K562 (cell line): ENCODE measurements at regions not wholly inside any gene's neighbourhood (a gene's known extent, or its start where the extent isn't known, plus 50 kb on each side); places are given as distances from the start of the nearest gene placed in this dataset.

Experiments used
- ATAC-seq: fragments of 200-7000 bp; cut with Tn5 transposase; 3 replicates; pipeline ENCODE4 v1.9.1; 2020; ENCODE audit warnings: moderate library complexity
- BruUV-seq: library from RNA; stranded (reverse); fragments of 400-500 nt; replicated peaks from 2 replicates; lab custom pipeline; 2021; lab: Mats Ljungman, UMichigan
- CTCF ChIA-PET: fragments of 300-600 bp; formaldehyde crosslinking; extraction: SDS; loops from one replicate; lab custom pipeline; 2021; ENCODE audit warnings: low intra/inter-chr PET ratio; lab: Yijun Ruan, JAX
- POLR2A ChIA-PET: fragments of 300-600, 350-650 bp; sonication (Branson Sonifier 250); formaldehyde crosslinking; extraction: SDS; loops from one replicate; lab custom pipeline; 2021; ENCODE audit warnings: antibody characterized with exemption, inconsistent platforms; lab: Yijun Ruan, JAX
- DNase-seq, 4 experiments: peaks; one replicate each; pipeline versions ENCODE4 v3.0.0 to v3.0.0-alpha.2; 2011 to 2018; ENCODE audit warnings: low spot score in 3 of 4, mixed read lengths in 3 of 4; ENCODE audit errors: extremely low read depth in 1 of 4
- FAIRE-seq: peaks from 2 replicates; lab custom pipeline; 2011; peaks lifted over from hg19 to GRCh38; lab: Jason Lieb, UNC
- H2AFZ ChIP-seq: 2 replicates; pipeline ENCODE4 v1.6.0; 2011; ENCODE audit warnings: low read depth, low read length, control low read depth, inconsistent platforms
- H3K27ac ChIP-seq: fragments of 200-600 bp; 3 replicates; pipeline ENCODE4 v1.8.0; 2011; ENCODE audit warnings: low read depth, mild to moderate bottlenecking, control low read depth, inconsistent platforms, low read length, moderate library complexity, mixed read lengths; ENCODE audit errors: extremely low read depth
- H3K27me3 ChIP-seq, 2 experiments: fragments of 300-600 bp in 1 of 2; 2 replicates in 1 of 2; 3 replicates in 1 of 2; pipeline versions ENCODE4 v1.6.0 to v1.8.0; 2011; ENCODE audit warnings: inconsistent platforms in 2 of 2, low read length in 2 of 2, mild to moderate bottlenecking in 1 of 2, mixed read lengths in 1 of 2, moderate library complexity in 1 of 2; ENCODE audit not compliant: control insufficient read depth in 2 of 2, insufficient read depth in 2 of 2
- H3K36me3 ChIP-seq: fragments of 300-600 bp; 3 replicates; pipeline ENCODE4 v1.8.0; 2011; ENCODE audit warnings: mild to moderate bottlenecking, low read length, inconsistent platforms; ENCODE audit not compliant: control insufficient read depth, insufficient read depth
- H3K4me1 ChIP-seq, 2 experiments: fragments of 200-600 bp in 1 of 2; replicated peaks in 1 of 2; 2 replicates in 1 of 2; 3 replicates in 1 of 2; pipeline versions ENCODE4 v1.5.1 to v1.8.0; 2011; ENCODE audit warnings: inconsistent platforms in 2 of 2, low read length in 2 of 2, mild to moderate bottlenecking in 1 of 2, mixed read lengths in 1 of 2, moderate library complexity in 1 of 2; ENCODE audit not compliant: control insufficient read depth in 2 of 2, insufficient read depth in 2 of 2
- H3K4me2 ChIP-seq: 2 replicates; pipeline ENCODE4 v1.6.1; 2011; ENCODE audit warnings: low read length, control low read depth, inconsistent platforms, mixed read lengths; ENCODE audit not compliant: insufficient read depth
- H3K4me3 ChIP-seq: fragments of 200-600 bp; sonication (generic), shearing (Covaris generic); 2 replicates; pipeline ENCODE4 v1.5.1; 2016; ENCODE audit warnings: control low read depth, inconsistent platforms
- H3K79me2 ChIP-seq: fragments of 200-600 bp; 3 replicates; pipeline ENCODE4 v1.8.0; 2011; ENCODE audit warnings: low read length, inconsistent platforms; ENCODE audit not compliant: control insufficient read depth, insufficient read depth
- H3K9ac ChIP-seq, 2 experiments: 2 replicates each; pipeline versions ENCODE4 v1.6.0 to v1.6.1; 2011; ENCODE audit warnings: low read depth in 2 of 2, low read length in 2 of 2, control low read depth in 1 of 2, inconsistent platforms in 1 of 2, mild to moderate bottlenecking in 1 of 2, mixed read lengths in 1 of 2; ENCODE audit not compliant: insufficient read depth in 1 of 2
- H3K9me1 ChIP-seq: one replicate; pipeline ENCODE4 v1.6.0; 2011; ENCODE audit warnings: inconsistent platforms, mild to moderate bottlenecking, low read length, moderate library complexity; ENCODE audit not compliant: control insufficient read depth, insufficient read depth
- H3K9me3 ChIP-seq: replicated peaks from 2 replicates; pipeline ENCODE4 v1.5.1; 2011; ENCODE audit warnings: low read depth, low read length, inconsistent platforms; ENCODE audit not compliant: control insufficient read depth, insufficient read depth
- H4K20me1 ChIP-seq: replicated peaks from 2 replicates; pipeline ENCODE4 v1.6.1; 2011; ENCODE audit warnings: low read length, inconsistent platforms, mixed read lengths; ENCODE audit not compliant: control insufficient read depth, insufficient read depth
- BRD4 ChIP-seq: fragments of 200-600 bp; sonication (generic); IDR thresholded peaks from 2 replicates; pipeline ENCODE4 v1.6.1; 2017; ENCODE audit warnings: inconsistent platforms
- DLX4 ChIP-seq: fragments of 250-450 bp; sonication (Bioruptor Pico); IDR thresholded peaks from 2 replicates; pipeline ENCODE4 v1.6.1; 2021; ENCODE audit warnings: mild to moderate bottlenecking
- DPF2 ChIP-seq: fragments of 450-650 bp; IDR thresholded peaks from 2 replicates; pipeline ENCODE4 v1.6.1; 2016
- ELF1 ChIP-seq: fragments of 200-800 bp; sonication (Bioruptor generic); IDR thresholded peaks from 2 replicates; pipeline ENCODE4 v1.6.1; 2016; ENCODE audit warnings: missing genetic modification characterization, missing compliant biosample characterization
- MCM5 ChIP-seq: fragments of 450-650 bp; IDR thresholded peaks from 2 replicates; pipeline ENCODE4 v1.6.1; 2016; ENCODE audit warnings: low read depth
- TRIM24 ChIP-seq, 2 experiments: fragments of 450-650 bp; IDR thresholded peaks; 2 replicates each; pipeline ENCODE4 v1.6.1; 2016
- ZBTB5 ChIP-seq: fragments of 450-650 bp; IDR thresholded peaks from 2 replicates; pipeline ENCODE4 v1.6.1; 2017; ENCODE audit warnings: antibody characterized with exemption
- ZNF253 ChIP-seq: fragments of 250-450 bp; sonication (Bioruptor Pico); conservative IDR thresholded peaks from 2 replicates; pipeline ENCODE4 v1.6.1; 2021; ENCODE audit warnings: mild to moderate bottlenecking
- ZNF57 ChIP-seq: fragments of 450-650 bp; formaldehyde crosslinking; IDR thresholded peaks from 2 replicates; pipeline ENCODE4 v1.4.0; 2020; ENCODE audit warnings: mild to moderate bottlenecking, moderate library complexity
- in situ Hi-C: fragments of 300-500 bp; cut with MboI; formaldehyde crosslinking; loops from 4 replicates; pipeline ENCODE4 v1.15.0; 2018; ENCODE audit warnings: inconsistent platforms, mixed read lengths
- intact Hi-C: fragments of 100-400 bp; cut with micrococcal nuclease; formaldehyde crosslinking; loops from 2 replicates; pipeline ENCODE4 v1.14.2; 2022

GRCh38 chr7:97671571-97671970 lies 60.3 kb upstream of the TAC1 start:
- Histone ChIP-seq H3K4me1 (no peaks in the 10 kb centered on the region), H3K27me3 (no peaks in the 10 kb centered on the region; a peak in 1 of 5 replicates), H3K4me2 (no peak overlapping the region), H2AFZ (no peak overlapping the region), H3K36me3 (no peaks in the 10 kb centered on the region), H3K9me1 (no peaks in the 10 kb centered on the region), H3K9me3 (no peaks in the 10 kb centered on the region), H3K9ac (no peak overlapping the region), H3K4me3 (no peak overlapping the region), H3K27ac (no peak overlapping the region), H3K79me2 (no peaks in the 10 kb centered on the region), H4K20me1 (no peaks in the 10 kb centered on the region)
- ChIA-PET CTCF (no interaction called here), POLR2A (no interaction called here)
- BruUV-seq: no TSS peak
- intact Hi-C loops (loop anchor here (10.0 kb wide), 1 partner anchor 163 kb away; no protein-coding TSS in a partner anchor), in situ Hi-C loops (no loop called here)
- ATAC-seq (no peak), FAIRE-seq (no peak), DNase-seq (no peak)
- TF ChIP-seq ELF1 (tag): no peak
- TF ChIP-seq DLX4 (CRISPR knock-in tag): no peak
- no peak for TF ChIP-seq ZBTB5
- TF ChIP-seq BRD4: no peak
- no peak for TF ChIP-seq DPF2
- TF ChIP-seq ZNF57: no peak
- no peak for TF ChIP-seq ZNF253
- no peak for TF ChIP-seq TRIM24 (IDR thresholded peaks at IDR 0.05)
- TF ChIP-seq MCM5: no peak
